HFFc6 (cell line): ENCODE measurements at regions not wholly inside any gene's neighbourhood (a gene's known extent, or its start where the extent isn't known, plus 50 kb on each side); places are given as distances from the start of the nearest gene placed in this dataset.

Source experiments
- DNase-seq: peaks from one replicate; pipeline ENCODE4 v3.0.0-alpha.2; 2018
- H3K27ac Mint-ChIP-seq: 2 replicates; pipeline ENCODE4 v1.8.0; 2020; ENCODE audit warnings: mild to moderate bottlenecking, mixed read lengths
- H3K27me3 Mint-ChIP-seq: 2 replicates; pipeline ENCODE4 v1.8.0; 2021; ENCODE audit warnings: mild to moderate bottlenecking, moderate library complexity, mixed read lengths; ENCODE audit not compliant: insufficient read depth
- H3K36me3 Mint-ChIP-seq: 2 replicates; pipeline ENCODE4 v1.8.0; 2021; ENCODE audit warnings: low read depth, mixed read lengths
- H3K4me1 Mint-ChIP-seq: 2 replicates; pipeline ENCODE4 v1.8.0; 2020; ENCODE audit warnings: low read depth, mixed read lengths
- H3K4me3 Mint-ChIP-seq: 2 replicates; pipeline ENCODE4 v1.8.0; 2020; ENCODE audit warnings: mild to moderate bottlenecking, moderate library complexity, mixed read lengths
- H3K9me3 Mint-ChIP-seq: 2 replicates; pipeline ENCODE4 v1.8.0; 2020; ENCODE audit warnings: mild to moderate bottlenecking, mixed read lengths
- CTCF ChIP-seq: fragments of 200-600 bp; sonication (generic); IDR thresholded peaks from 2 replicates; pipeline ENCODE4 v1.5.0; 2021; ENCODE audit warnings: antibody characterized with exemption, mild to moderate bottlenecking

GRCh38 chr20:22100686-22101085, 395.2 kb downstream of the PAX1 start:
- Mint-ChIP-seq H3K9me3 (peaks cover 36% of the 10 kb centered on the region), H3K27me3 (no peaks in the 10 kb centered on the region), H3K36me3 (0 out of 2 replicates have a peak, but pooled peaks cover 10% of the 10 kb centered on the region), H3K4me3 (no peak overlapping the region), H3K4me1 (no peaks in the 10 kb centered on the region), H3K27ac (no peak overlapping the region)
- DNase-seq = no peak
- TF ChIP-seq CTCF = no peak

DNA sequence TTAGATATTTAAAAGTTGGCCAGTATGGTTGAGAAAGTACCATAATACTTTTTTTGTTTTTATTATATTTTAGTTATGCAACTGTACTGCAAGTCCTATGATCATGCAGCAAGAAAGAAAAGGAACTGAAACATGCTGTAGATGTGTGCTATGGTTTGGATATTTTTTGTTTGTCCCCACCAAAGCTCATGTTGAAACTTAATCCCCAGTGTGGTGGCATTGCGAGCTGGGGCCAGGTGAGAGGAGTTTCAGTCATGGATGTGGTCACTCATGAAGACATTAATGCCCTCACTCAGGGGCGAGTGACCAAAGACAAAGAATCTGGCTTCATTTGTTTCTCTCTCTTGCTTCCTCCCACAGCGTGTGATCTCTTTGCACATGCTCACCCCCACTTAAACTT, 393.9 kb downstream of the PAX1 start:
- Mint-ChIP-seq H3K27me3 (no peaks in the 10 kb centered on the region), H3K9me3 (peaks cover 40% of the 10 kb centered on the region), H3K4me1 (no peaks in the 10 kb centered on the region), H3K4me3 (no peak overlapping the region), H3K36me3 (0 out of 2 replicates have a peak, but pooled peaks cover 10% of the 10 kb centered on the region), H3K27ac (no peak overlapping the region)
- no peak for TF ChIP-seq CTCF
- no peak for DNase-seq

DNA sequence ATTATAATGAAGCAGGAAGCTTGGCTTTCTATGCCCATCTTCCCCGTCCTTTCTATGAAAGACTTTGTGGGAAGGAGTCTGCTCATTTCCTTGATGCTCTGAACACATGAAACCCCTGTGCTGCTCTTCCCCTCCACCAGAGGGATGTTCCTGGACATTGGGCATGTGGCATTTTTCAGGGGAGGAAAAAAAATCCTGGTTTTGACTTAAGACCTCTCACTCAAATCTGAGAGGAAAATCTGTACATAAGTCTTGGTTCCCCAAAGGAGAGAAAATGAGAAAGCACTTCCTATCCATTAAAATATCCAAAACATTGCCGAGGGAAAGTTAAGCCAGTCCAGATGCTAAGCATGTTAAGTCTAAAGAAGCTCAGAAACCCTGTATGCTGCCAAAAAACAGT, 393.0 kb downstream of the PAX1 start:
- Mint-ChIP-seq H3K27me3 (no peaks in the 10 kb centered on the region), H3K36me3 (0 out of 2 replicates have a peak, but pooled peaks cover 10% of the 10 kb centered on the region), H3K9me3 (peaks cover 43% of the 10 kb centered on the region), H3K4me3 (no peak overlapping the region), H3K27ac (no peak overlapping the region), H3K4me1 (no peaks in the 10 kb centered on the region)
- no peak for TF ChIP-seq CTCF
- no peak for DNase-seq

GRCh38 chr20:22093122-22093521, 387.7 kb downstream of the PAX1 start:
- no peak overlapping the region for H3K4me3 Mint-ChIP-seq
- H3K27ac Mint-ChIP-seq = no peak overlapping the region
- H3K4me1 Mint-ChIP-seq = no peaks in the 10 kb centered on the region
- DNase-seq = no peak
- peaks cover 12% of the 10 kb centered on the region; the same call in 1 of the 2 replicates for H3K36me3 Mint-ChIP-seq
- peaks cover 61% of the 10 kb centered on the region for H3K9me3 Mint-ChIP-seq
- no peaks in the 10 kb centered on the region for H3K27me3 Mint-ChIP-seq
- TF ChIP-seq CTCF = no peak

- H3K9me3 Mint-ChIP-seq = peaks cover 59% of the 10 kb centered on the region
Measured at GRCh38 chr20:22088882-22089281, 383.4 kb downstream of the PAX1 start.

More at GRCh38 chr20:22088882-22089281, 383.4 kb downstream of the PAX1 start:
- TF ChIP-seq CTCF = no peak
- H3K36me3 Mint-ChIP-seq = peaks cover 6% of the 10 kb centered on the region; the same call in 1 of the 2 replicates
- H3K27ac Mint-ChIP-seq = no peak overlapping the region
- no peaks in the 10 kb centered on the region; the same call in 1 of the 2 replicates for H3K27me3 Mint-ChIP-seq
- no peaks in the 10 kb centered on the region for H3K4me1 Mint-ChIP-seq
- DNase-seq = no peak
- no peak overlapping the region for H3K4me3 Mint-ChIP-seq
